OCI-LY3 (cell line): ENCODE measurements at regions not wholly inside any gene's neighbourhood (a gene's known extent, or its start where the extent isn't known, plus 50 kb on each side); places are given as distances from the start of the nearest gene placed in this dataset.

Experiments used
- EZH2phosphoT487 ChIP-seq: fragments of 200-600 bp; shearing (Covaris generic); IDR thresholded peaks from 2 replicates; pipeline ENCODE4 v1.6.1; 2018; ENCODE audit warnings: antibody characterized with exemption, mixed run types, low read depth
- TF ChIP-seq, protein P1 (sequence below): fragments of 200-600, 300-600 bp; sonication (generic); IDR thresholded peaks from 2 replicates; pipeline ENCODE4 v1.5.1; 2014; ENCODE audit warnings: antibody characterized with exemption, low read length, low read depth

- TF ChIP-seq, protein P1, sequence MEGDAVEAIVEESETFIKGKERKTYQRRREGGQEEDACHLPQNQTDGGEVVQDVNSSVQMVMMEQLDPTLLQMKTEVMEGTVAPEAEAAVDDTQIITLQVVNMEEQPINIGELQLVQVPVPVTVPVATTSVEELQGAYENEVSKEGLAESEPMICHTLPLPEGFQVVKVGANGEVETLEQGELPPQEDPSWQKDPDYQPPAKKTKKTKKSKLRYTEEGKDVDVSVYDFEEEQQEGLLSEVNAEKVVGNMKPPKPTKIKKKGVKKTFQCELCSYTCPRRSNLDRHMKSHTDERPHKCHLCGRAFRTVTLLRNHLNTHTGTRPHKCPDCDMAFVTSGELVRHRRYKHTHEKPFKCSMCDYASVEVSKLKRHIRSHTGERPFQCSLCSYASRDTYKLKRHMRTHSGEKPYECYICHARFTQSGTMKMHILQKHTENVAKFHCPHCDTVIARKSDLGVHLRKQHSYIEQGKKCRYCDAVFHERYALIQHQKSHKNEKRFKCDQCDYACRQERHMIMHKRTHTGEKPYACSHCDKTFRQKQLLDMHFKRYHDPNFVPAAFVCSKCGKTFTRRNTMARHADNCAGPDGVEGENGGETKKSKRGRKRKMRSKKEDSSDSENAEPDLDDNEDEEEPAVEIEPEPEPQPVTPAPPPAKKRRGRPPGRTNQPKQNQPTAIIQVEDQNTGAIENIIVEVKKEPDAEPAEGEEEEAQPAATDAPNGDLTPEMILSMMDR = no peak
- no peak for TF ChIP-seq EZH2phosphoT487
Measured at GRCh38 chr16:9262941-9263715, 171.7 kb downstream of the HAPSTR1 start.
